Endothelial cell of umbilical vein (primary cell): ENCODE measurements at regions not wholly inside any gene's neighbourhood (a gene's known extent, or its start where the extent isn't known, plus 50 kb on each side); places are given as distances from the start of the nearest gene placed in this dataset.

Source experiments
- CTCF ChIP-seq, 2 donors: IDR thresholded peaks; 1 replicate in 1 of 2; 2 replicates in 1 of 2; pipeline ENCODE4 v1.5.1; 2011; ENCODE audit warnings: low read length in 2 of 2, mild to moderate bottlenecking in 2 of 2, moderate library complexity in 2 of 2, control low read depth in 1 of 2, inconsistent platforms in 1 of 2, low read depth in 1 of 2; ENCODE audit not compliant: insufficient read depth in 1 of 2; ENCODE audit errors: extremely low read depth in 1 of 2
- EZH2 ChIP-seq: IDR thresholded peaks from 2 replicates; pipeline ENCODE4 v1.6.1; 2012; ENCODE audit warnings: borderline replicate concordance, low read depth, mild to moderate bottlenecking, moderate library complexity, low read length, inconsistent platforms; ENCODE audit not compliant: severe bottlenecking
- MAX ChIP-seq: IDR thresholded peaks from 2 replicates; pipeline ENCODE4 v1.6.1; 2011; ENCODE audit not compliant: insufficient read depth, insufficient read length
- POLR2A ChIP-seq: IDR thresholded peaks from 2 replicates; pipeline ENCODE4 v1.6.1; 2012; ENCODE audit warnings: low read depth, mild to moderate bottlenecking, control low read depth, low read length
- POLR2AphosphoS5 ChIP-seq: IDR thresholded peaks from 2 replicates; pipeline ENCODE4 v1.6.1; 2012; ENCODE audit warnings: low read depth, mild to moderate bottlenecking, control low read depth, low read length, moderate library complexity; ENCODE audit not compliant: insufficient read depth

DNA sequence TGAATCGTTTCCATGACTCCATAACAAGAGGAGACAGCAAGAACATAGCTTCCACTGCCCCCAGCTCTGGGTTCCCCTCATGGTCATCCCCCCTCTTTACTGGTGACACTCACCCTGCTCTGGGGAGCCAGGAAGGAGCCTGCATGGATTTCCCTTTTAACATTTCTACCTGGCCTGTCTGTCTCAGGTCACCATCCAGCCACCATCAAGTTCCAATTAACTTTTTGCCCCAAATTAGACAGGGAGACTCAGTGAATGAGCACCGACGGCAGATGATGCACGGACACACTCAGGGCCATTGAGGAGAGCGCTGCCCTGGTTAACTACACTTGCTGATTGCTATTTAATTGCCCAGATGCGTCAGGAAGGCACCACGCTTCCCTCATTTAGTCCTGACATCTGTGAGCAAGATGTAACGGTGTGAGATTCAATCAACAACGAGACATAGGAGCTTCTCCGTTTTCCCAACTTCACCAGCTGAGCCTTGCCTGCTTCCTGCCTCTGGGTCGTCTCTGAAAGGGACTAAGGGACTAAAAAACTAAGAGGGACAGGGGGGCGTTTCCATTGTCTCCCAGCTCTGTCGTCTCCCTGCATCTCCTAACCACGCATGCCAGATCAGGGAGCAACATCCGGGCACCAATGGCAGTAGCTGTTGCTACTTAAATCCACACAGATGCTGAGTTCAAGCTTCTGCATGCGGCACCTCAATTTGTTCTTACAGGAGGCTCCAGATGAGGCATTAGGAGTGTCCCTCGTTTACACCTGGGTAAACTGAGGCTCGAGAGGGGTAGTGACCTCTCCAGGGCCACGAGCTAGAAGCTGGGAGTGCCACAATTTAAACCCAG, 426.7 kb downstream of the NPHP4 start:
- TF ChIP-seq CTCF (IDR thresholded peaks at IDR 0.05; ENCODE audit: extremely low read depth in 1 of 2, insufficient read depth in 1 of 2, low read depth in 1 of 2, low read length in 2 of 2) (no peak), POLR2A (no peak), POLR2AphosphoS5 (no peak), EZH2 (no peak), MAX (no peak)
